Breast epithelium (tissue), 3 donors: ENCODE measurements at regions not wholly inside any gene's neighbourhood (a gene's known extent, or its start where the extent isn't known, plus 50 kb on each side); places are given as distances from the start of the nearest gene placed in this dataset.

Source experiments
- CTCF ChIP-seq, 3 donors: fragments of 450-650 bp; IDR thresholded peaks; one replicate each; pipeline ENCODE4 v1.5.1; 2016 to 2017; ENCODE audit warnings: antibody characterized with exemption in 3 of 3, mild to moderate bottlenecking in 3 of 3, moderate library complexity in 3 of 3
- POLR2A ChIP-seq: fragments of 450-650 bp; IDR thresholded peaks from one replicate; pipeline ENCODE4 v1.6.1; 2016; ENCODE audit warnings: antibody characterized with exemption, mild to moderate bottlenecking, moderate library complexity
- POLR2AphosphoS5 ChIP-seq, 3 donors: sonication (generic); formaldehyde crosslinking; IDR thresholded peaks; one replicate each; pipeline ENCODE4 v1.6.1; 2017; ENCODE audit warnings: antibody characterized with exemption in 3 of 3

- TF ChIP-seq CTCF (IDR thresholded peaks at IDR 0.05) (no peak), POLR2A (no peak), POLR2AphosphoS5 (IDR thresholded peaks at IDR 0.05) (no peak)
Measured at GRCh38 chr9:86669422-86669821, 277.9 kb downstream of the GAS1 start.
